ENCODE measurements at regions not wholly inside any gene's neighbourhood (a gene's known extent, or its start where the extent isn't known, plus 50 kb on each side); places are given as distances from the start of the nearest gene placed in this dataset.

DNA sequence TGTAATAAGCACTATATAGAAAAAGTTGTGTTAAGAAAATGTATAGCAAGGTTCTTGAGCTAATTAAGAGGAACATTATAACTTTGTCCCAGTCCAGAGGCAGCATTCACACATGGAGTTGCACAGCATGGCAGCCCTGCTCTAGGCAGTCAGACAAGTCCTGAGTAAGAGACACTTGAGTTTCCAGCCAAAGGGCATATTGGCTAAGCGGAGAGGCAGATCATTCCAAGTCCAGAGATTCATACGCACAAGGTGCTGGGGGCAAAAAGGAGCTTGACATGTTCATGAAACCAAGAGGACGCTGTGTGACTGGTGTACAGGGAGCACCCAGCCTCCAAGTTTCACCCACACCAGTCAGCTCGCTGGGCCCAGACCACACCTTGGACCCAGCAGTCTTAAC lies 232.6 kb upstream of the IPO5 start:
- no peaks in the 10 kb centered on the region for H3K9me3 ChIP-seq
- WGBS, 3 donors, result 92 to 97% (median 94%) methylated on average over 4 of the region's 4 CpGs
- H3K27me3 ChIP-seq, result no peaks in the 10 kb centered on the region
- no peaks in the 10 kb centered on the region for H3K36me3 ChIP-seq
- intact Hi-C loops (cut with DNase I), result no loop called here
- H3K4me1 ChIP-seq (ENCODE audit: insufficient read depth), result no peaks in the 10 kb centered on the region
- H3K27ac ChIP-seq, result no peak overlapping the region
- no peak for DNase-seq
- no peak overlapping the region for H3K4me3 ChIP-seq
- TF ChIP-seq POLR2A (IDR thresholded peaks at IDR 0.05) (no peak), EP300 (IDR thresholded peaks at IDR 0.05) (no peak)
- TF ChIP-seq, protein P1, sequence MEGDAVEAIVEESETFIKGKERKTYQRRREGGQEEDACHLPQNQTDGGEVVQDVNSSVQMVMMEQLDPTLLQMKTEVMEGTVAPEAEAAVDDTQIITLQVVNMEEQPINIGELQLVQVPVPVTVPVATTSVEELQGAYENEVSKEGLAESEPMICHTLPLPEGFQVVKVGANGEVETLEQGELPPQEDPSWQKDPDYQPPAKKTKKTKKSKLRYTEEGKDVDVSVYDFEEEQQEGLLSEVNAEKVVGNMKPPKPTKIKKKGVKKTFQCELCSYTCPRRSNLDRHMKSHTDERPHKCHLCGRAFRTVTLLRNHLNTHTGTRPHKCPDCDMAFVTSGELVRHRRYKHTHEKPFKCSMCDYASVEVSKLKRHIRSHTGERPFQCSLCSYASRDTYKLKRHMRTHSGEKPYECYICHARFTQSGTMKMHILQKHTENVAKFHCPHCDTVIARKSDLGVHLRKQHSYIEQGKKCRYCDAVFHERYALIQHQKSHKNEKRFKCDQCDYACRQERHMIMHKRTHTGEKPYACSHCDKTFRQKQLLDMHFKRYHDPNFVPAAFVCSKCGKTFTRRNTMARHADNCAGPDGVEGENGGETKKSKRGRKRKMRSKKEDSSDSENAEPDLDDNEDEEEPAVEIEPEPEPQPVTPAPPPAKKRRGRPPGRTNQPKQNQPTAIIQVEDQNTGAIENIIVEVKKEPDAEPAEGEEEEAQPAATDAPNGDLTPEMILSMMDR (IDR thresholded peaks at IDR 0.05), result no peak

- no peak overlapping the region for H3K27ac ChIP-seq
- TF ChIP-seq, protein P1 (IDR thresholded peaks at IDR 0.05), result no peak
- TF ChIP-seq EP300 (IDR thresholded peaks at IDR 0.05) (no peak), POLR2A (IDR thresholded peaks at IDR 0.05) (no peak)
- no peak overlapping the region for H3K4me3 ChIP-seq
- no peak for DNase-seq
- no peaks in the 10 kb centered on the region for H3K4me1 ChIP-seq (ENCODE audit: insufficient read depth)
- no peaks in the 10 kb centered on the region for H3K27me3 ChIP-seq
- intact Hi-C loops (cut with DNase I), result no loop called here
- no peaks in the 10 kb centered on the region for H3K9me3 ChIP-seq
- no peaks in the 10 kb centered on the region for H3K36me3 ChIP-seq
- WGBS, 3 donors, result 76 to 77% (median 76%) methylated on average over 4 of the region's 4 CpGs
These were observed 229.8 kb upstream of the IPO5 start for GRCh38 chr13:97723655-97724054.

DNA sequence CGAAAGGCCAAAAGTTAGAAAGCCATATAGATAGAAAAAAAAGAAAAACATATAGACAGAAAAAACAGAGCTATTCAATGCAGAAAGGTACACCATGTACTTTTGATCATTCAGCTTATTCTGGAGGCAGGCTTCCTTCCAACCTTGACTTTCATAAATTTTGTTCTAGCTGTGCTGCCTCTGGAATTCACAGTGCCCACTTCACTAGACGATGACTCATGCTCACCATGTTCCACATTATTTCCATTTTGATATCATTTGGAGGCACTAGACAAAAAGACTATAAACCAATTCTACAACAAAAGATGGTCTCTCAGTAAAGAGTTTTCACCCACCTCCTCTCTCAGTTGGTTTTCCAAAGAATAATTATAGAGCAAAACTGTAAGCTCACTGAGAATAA lies 229.0 kb upstream of the IPO5 start:
- TF ChIP-seq POLR2A (IDR thresholded peaks at IDR 0.05) (no peak), EP300 (IDR thresholded peaks at IDR 0.05) (no peak)
- TF ChIP-seq, protein P1 (IDR thresholded peaks at IDR 0.05), result no peak
- Histone ChIP-seq H3K27me3 (no peaks in the 10 kb centered on the region), H3K27ac (no peak overlapping the region), H3K4me1 (ENCODE audit: insufficient read depth) (no peaks in the 10 kb centered on the region), H3K36me3 (no peaks in the 10 kb centered on the region), H3K9me3 (no peaks in the 10 kb centered on the region), H3K4me3 (no peak overlapping the region)
- WGBS, 3 donors, result 77 to 79% (median 78%) methylated on average over 2 of the region's 2 CpGs
- no peak for DNase-seq
- intact Hi-C loops (cut with DNase I), result no loop called here

DNA sequence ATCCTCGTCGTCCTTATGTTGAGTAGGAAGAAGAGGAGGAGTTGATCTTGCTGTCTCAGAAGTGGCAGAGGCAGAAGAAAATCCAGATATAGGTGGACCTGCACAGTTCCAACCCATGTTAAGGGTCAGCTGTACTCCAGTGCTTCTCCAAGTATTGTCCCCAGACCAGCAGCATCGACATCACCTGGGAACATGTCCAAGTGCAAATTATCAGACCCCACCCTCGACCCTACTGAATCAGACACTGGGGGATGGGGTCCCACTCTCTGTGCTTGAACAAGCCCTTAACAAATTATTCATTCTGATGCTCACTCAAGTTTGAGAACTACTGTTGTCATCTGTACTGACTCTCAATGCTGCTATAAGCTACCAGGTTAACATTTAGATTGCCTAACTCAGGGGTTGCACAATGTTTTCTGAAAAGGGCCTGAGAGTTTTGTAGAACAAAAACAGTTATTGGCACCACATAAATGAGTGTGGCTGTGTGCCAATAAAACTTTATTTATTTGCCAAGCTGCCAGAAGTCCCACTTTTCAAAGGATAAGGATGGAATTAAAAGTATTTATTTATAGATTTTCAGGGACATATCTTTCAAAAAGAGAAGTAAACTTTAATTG lies 226.7 kb upstream of the IPO5 start:
- TF ChIP-seq, protein P1 (IDR thresholded peaks at IDR 0.05), result no peak
- no peak for TF ChIP-seq POLR2A (IDR thresholded peaks at IDR 0.05)
- TF ChIP-seq EP300 (IDR thresholded peaks at IDR 0.05), result no peak
- Histone ChIP-seq H3K4me3 (no peak overlapping the region), H3K27ac (no peak overlapping the region), H3K9me3 (no peaks in the 10 kb centered on the region), H3K27me3 (no peaks in the 10 kb centered on the region), H3K36me3 (no peaks in the 10 kb centered on the region), H3K4me1 (ENCODE audit: insufficient read depth) (no peaks in the 10 kb centered on the region)
- intact Hi-C loops (cut with DNase I), result no loop called here
- 35 to 58% (median 44%) methylated on average over 4 of the region's 4 CpGs for WGBS, 3 donors
- DNase-seq, result no peak
